KMS-11 (cell line): ENCODE measurements at regions not wholly inside any gene's neighbourhood (a gene's known extent, or its start where the extent isn't known, plus 50 kb on each side); places are given as distances from the start of the nearest gene placed in this dataset.

Experiments used
- H2AFZ ChIP-seq: fragments of 200-600 bp; sonication (generic); 2 replicates; pipeline ENCODE4 v1.6.1; 2016; ENCODE audit warnings: antibody characterized with exemption, mixed run types, low read depth
- H3K27ac ChIP-seq: fragments of 200-600 bp; sonication (generic); 2 replicates; pipeline ENCODE4 v1.6.1; 2016; ENCODE audit warnings: mild to moderate bottlenecking, mixed run types
- H3K27me3 ChIP-seq: fragments of 200-600 bp; sonication (generic); 2 replicates; pipeline ENCODE4 v1.6.1; 2017; ENCODE audit warnings: mild to moderate bottlenecking, low read depth, mixed run types, moderate library complexity; ENCODE audit not compliant: insufficient read depth
- H3K36me3 ChIP-seq: fragments of 200-600 bp; sonication (generic); 2 replicates; pipeline ENCODE4 v1.6.1; 2017; ENCODE audit warnings: mild to moderate bottlenecking, mixed run types; ENCODE audit not compliant: insufficient read depth
- H3K4me1 ChIP-seq: fragments of 200-600 bp; sonication (generic); 2 replicates; pipeline ENCODE4 v1.6.1; 2016; ENCODE audit warnings: mild to moderate bottlenecking, low read depth, mixed run types; ENCODE audit not compliant: poor library complexity, severe bottlenecking
- H3K4me2 ChIP-seq: fragments of 200-600 bp; sonication (generic); 2 replicates; pipeline ENCODE4 v1.7.0; 2016; ENCODE audit warnings: mild to moderate bottlenecking, mixed run types
- H3K4me3 ChIP-seq: fragments of 200-600 bp; sonication (generic); IDR thresholded peaks from 2 replicates; pipeline ENCODE4 v1.6.1; 2017; ENCODE audit warnings: low read depth, low read length, mixed read lengths; ENCODE audit not compliant: insufficient read depth
- H3K79me2 ChIP-seq: fragments of 200-600 bp; sonication (generic); 2 replicates; pipeline ENCODE4 v1.6.1; 2016; ENCODE audit warnings: low read depth, mixed run types; ENCODE audit not compliant: insufficient read depth
- H3K9ac ChIP-seq: fragments of 200-600 bp; sonication (generic); 2 replicates; pipeline ENCODE4 v1.6.1; 2016; ENCODE audit warnings: mild to moderate bottlenecking, mixed run types
- H4K20me1 ChIP-seq: fragments of 200-600 bp; sonication (generic); 2 replicates; pipeline ENCODE4 v1.6.1; 2016; ENCODE audit warnings: mild to moderate bottlenecking, mixed run types; ENCODE audit not compliant: insufficient read depth
- CTCF ChIP-seq: fragments of 200-600 bp; sonication (generic); conservative IDR thresholded peaks from 2 replicates; pipeline ENCODE4 v1.6.1; 2017; ENCODE audit warnings: low read depth, mild to moderate bottlenecking, antibody characterized with exemption, low read length, moderate library complexity, mixed read lengths

GRCh38 chrX:131388293-131388692, 99.2 kb upstream of the IGSF1 start:
- no peak overlapping the region for H3K27ac ChIP-seq
- H3K79me2 ChIP-seq, result no peaks in the 10 kb centered on the region
- H3K4me3 ChIP-seq, result no peak overlapping the region
- H3K36me3 ChIP-seq, result no peaks in the 10 kb centered on the region
- H3K4me2 ChIP-seq, result no peak overlapping the region
- H3K9ac ChIP-seq, result no peak overlapping the region
- H2AFZ ChIP-seq, result no peak overlapping the region
- no peaks in the 10 kb centered on the region for H3K4me1 ChIP-seq
- H4K20me1 ChIP-seq, result no peaks in the 10 kb centered on the region
- no peaks in the 10 kb centered on the region for H3K27me3 ChIP-seq
- TF ChIP-seq CTCF, result no peak

GRCh38 chrX:131392666-131393065, 103.6 kb upstream of the IGSF1 start:
- H3K36me3 ChIP-seq, result no peaks in the 10 kb centered on the region
- no peak for TF ChIP-seq CTCF

GRCh38 chrX:131393426-131393825, 104.3 kb upstream of the IGSF1 start:
- H4K20me1 ChIP-seq, result no peaks in the 10 kb centered on the region
- no peaks in the 10 kb centered on the region for H3K36me3 ChIP-seq
- no peak overlapping the region for H3K4me3 ChIP-seq
- TF ChIP-seq CTCF, result no peak
- no peak overlapping the region for H3K4me2 ChIP-seq
- no peak overlapping the region for H3K27ac ChIP-seq
- H2AFZ ChIP-seq, result no peak overlapping the region
- H3K4me1 ChIP-seq, result no peaks in the 10 kb centered on the region
- H3K9ac ChIP-seq, result no peak overlapping the region
- no peaks in the 10 kb centered on the region for H3K79me2 ChIP-seq
- no peaks in the 10 kb centered on the region for H3K27me3 ChIP-seq

More at GRCh38 chrX:131392666-131393065, 103.6 kb upstream of the IGSF1 start:
- Histone ChIP-seq H3K27ac (no peak overlapping the region), H3K4me1 (no peaks in the 10 kb centered on the region), H3K9ac (no peak overlapping the region), H3K27me3 (no peaks in the 10 kb centered on the region), H3K4me3 (no peak overlapping the region), H2AFZ (no peak overlapping the region), H3K79me2 (no peaks in the 10 kb centered on the region), H4K20me1 (no peaks in the 10 kb centered on the region), H3K4me2 (no peak overlapping the region)

GRCh38 chrX:131394384-131394783, 105.3 kb upstream of the IGSF1 start:
- Histone ChIP-seq H3K36me3 (no peaks in the 10 kb centered on the region), H3K27ac (no peak overlapping the region), H3K4me3 (no peak overlapping the region), H4K20me1 (no peaks in the 10 kb centered on the region), H3K79me2 (no peaks in the 10 kb centered on the region), H3K4me2 (no peak overlapping the region), H3K9ac (no peak overlapping the region), H2AFZ (no peak overlapping the region), H3K27me3 (no peaks in the 10 kb centered on the region), H3K4me1 (no peaks in the 10 kb centered on the region)
- TF ChIP-seq CTCF, result no peak

GRCh38 chrX:131397891-131398290, 108.8 kb upstream of the IGSF1 start:
- Histone ChIP-seq H3K27me3 (no peaks in the 10 kb centered on the region), H3K4me2 (no peak overlapping the region), H3K79me2 (no peaks in the 10 kb centered on the region)

More at GRCh38 chrX:131397891-131398290, 108.8 kb upstream of the IGSF1 start:
- H3K4me1 ChIP-seq, result no peaks in the 10 kb centered on the region
- TF ChIP-seq CTCF, result no peak
- H3K9ac ChIP-seq, result no peak overlapping the region
- H3K36me3 ChIP-seq, result no peaks in the 10 kb centered on the region
- H2AFZ ChIP-seq, result no peak overlapping the region
- no peaks in the 10 kb centered on the region for H4K20me1 ChIP-seq
- H3K4me3 ChIP-seq, result no peak overlapping the region
- H3K27ac ChIP-seq, result no peak overlapping the region
